ENCODE measurements at regions not wholly inside any gene's neighbourhood (a gene's known extent, or its start where the extent isn't known, plus 50 kb on each side); places are given as distances from the start of the nearest gene placed in this dataset.

- TF ChIP-seq EZH2 (IDR thresholded peaks at IDR 0.05; ENCODE audit: low read length, unreplicated experiment) (no peak), CTCF (conservative IDR thresholded peaks at IDR 0.05; ENCODE audit: low read depth, low read length) (no peak), EZH2phosphoT487 (IDR thresholded peaks at IDR 0.05; ENCODE audit: borderline replicate concordance, low read length) (no peak)
Observed at GRCh38 chr4:35229021-35229420, 1015.3 kb downstream of the ARAP2 start.
